ENCODE measurements at regions not wholly inside any gene's neighbourhood (a gene's known extent, or its start where the extent isn't known, plus 50 kb on each side); places are given as distances from the start of the nearest gene placed in this dataset.
"Not testable (repeated sequence)": the region's sequence is repeated elsewhere in the genome, so short reads cannot be mapped to it uniquely, and the experiment has no call there.

GRCh38 chr6:121615493-121615892 is 180.0 kb downstream of the GJA1 start:
- TF ChIP-seq CTCF (IDR thresholded peaks at IDR 0.05), result no peak
- ATAC-seq (ENCODE audit: low FRiP score), result no peak
- DNase-seq (ENCODE audit: low spot score), result no peak

GRCh38 chr6:121616406-121616805 is 181.0 kb downstream of the GJA1 start:
- DNase-seq (ENCODE audit: low spot score), result no peak
- no peak for ATAC-seq (ENCODE audit: low FRiP score)
- no peak for TF ChIP-seq CTCF (IDR thresholded peaks at IDR 0.05)

GRCh38 chr6:121617388-121617787 is 181.9 kb downstream of the GJA1 start:
- TF ChIP-seq CTCF (IDR thresholded peaks at IDR 0.05), result no peak
- DNase-seq (ENCODE audit: low spot score) (no peak), ATAC-seq (ENCODE audit: low FRiP score) (no peak)

GRCh38 chr6:121619013-121619412 is 183.6 kb downstream of the GJA1 start:
- TF ChIP-seq CTCF (IDR thresholded peaks at IDR 0.05), result no peak
- ATAC-seq (ENCODE audit: low FRiP score) (no peak), DNase-seq (ENCODE audit: low spot score) (no peak)

GRCh38 chr6:121619987-121620740 is 184.7 kb downstream of the GJA1 start:
- DNase-seq (ENCODE audit: low spot score), result no peak
- ATAC-seq (ENCODE audit: low FRiP score), result no peak
- TF ChIP-seq CTCF (IDR thresholded peaks at IDR 0.05), result no peak

GRCh38 chr6:121627761-121628160 is 192.3 kb downstream of the GJA1 start:
- ATAC-seq (ENCODE audit: low FRiP score), result no peak
- TF ChIP-seq CTCF (IDR thresholded peaks at IDR 0.05), result no peak
- DNase-seq (ENCODE audit: low spot score), result no peak

- DNase-seq (ENCODE audit: low spot score), result no peak
- ATAC-seq (ENCODE audit: low FRiP score), result no peak
- no peak for TF ChIP-seq CTCF (IDR thresholded peaks at IDR 0.05)
Measured at GRCh38 chr6:121630716-121631115, 195.3 kb downstream of the GJA1 start.

- ATAC-seq (ENCODE audit: low FRiP score); DNase-seq (ENCODE audit: low spot score): not testable (repeated sequence)
Measured at GRCh38 chr6:121631752-121632151, 196.3 kb downstream of the GJA1 start.

All from omental fat pad (tissue), 3 donors.